ENCODE measurements at regions not wholly inside any gene's neighbourhood (a gene's known extent, or its start where the extent isn't known, plus 50 kb on each side); places are given as distances from the start of the nearest gene placed in this dataset.

DNA sequence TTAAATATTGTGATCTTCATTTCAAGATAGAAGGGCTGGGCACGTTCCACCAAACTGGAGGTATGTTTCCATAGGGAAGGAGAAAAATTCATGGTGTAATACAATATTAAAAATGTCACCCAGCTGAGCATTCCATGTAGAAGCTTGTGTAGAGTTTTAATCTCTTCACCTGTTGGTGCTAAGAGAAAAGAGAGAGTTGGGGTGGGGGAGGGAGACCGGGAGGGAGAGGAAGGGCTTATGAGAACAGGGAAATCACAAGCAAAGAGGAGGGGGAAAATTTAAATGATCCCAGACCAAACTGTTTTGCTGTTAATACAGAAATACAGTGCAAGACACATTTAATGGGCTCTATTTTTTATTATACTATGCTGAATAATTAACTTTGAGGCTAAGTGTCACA, 345.8 kb downstream of the ZNF536 start:
- TF ChIP-seq, protein P1, sequence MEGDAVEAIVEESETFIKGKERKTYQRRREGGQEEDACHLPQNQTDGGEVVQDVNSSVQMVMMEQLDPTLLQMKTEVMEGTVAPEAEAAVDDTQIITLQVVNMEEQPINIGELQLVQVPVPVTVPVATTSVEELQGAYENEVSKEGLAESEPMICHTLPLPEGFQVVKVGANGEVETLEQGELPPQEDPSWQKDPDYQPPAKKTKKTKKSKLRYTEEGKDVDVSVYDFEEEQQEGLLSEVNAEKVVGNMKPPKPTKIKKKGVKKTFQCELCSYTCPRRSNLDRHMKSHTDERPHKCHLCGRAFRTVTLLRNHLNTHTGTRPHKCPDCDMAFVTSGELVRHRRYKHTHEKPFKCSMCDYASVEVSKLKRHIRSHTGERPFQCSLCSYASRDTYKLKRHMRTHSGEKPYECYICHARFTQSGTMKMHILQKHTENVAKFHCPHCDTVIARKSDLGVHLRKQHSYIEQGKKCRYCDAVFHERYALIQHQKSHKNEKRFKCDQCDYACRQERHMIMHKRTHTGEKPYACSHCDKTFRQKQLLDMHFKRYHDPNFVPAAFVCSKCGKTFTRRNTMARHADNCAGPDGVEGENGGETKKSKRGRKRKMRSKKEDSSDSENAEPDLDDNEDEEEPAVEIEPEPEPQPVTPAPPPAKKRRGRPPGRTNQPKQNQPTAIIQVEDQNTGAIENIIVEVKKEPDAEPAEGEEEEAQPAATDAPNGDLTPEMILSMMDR (conservative IDR thresholded peaks at IDR 0.05 in 1 of 2, IDR thresholded peaks at IDR 0.05 in 1 of 2; ENCODE audit: low read depth in 1 of 2, low read length in 2 of 2) = no peak
- no peak for TF ChIP-seq EZH2 (IDR thresholded peaks at IDR 0.05; ENCODE audit: low read length, missing control alignments)

All from fibroblast of lung (primary cell).